Testis (tissue), 2 donors: ENCODE measurements at regions not wholly inside any gene's neighbourhood (a gene's known extent, or its start where the extent isn't known, plus 50 kb on each side); places are given as distances from the start of the nearest gene placed in this dataset.
"Not testable (repeated sequence)": the region's sequence is repeated elsewhere in the genome, so short reads cannot be mapped to it uniquely, and the experiment has no call there.

Experiments used
- CTCF ChIP-seq, 3 experiments: fragments of 450-650 bp in 2 of 3; fragments of 200-600 bp in 1 of 3; sonication (generic) in 1 of 3; IDR thresholded peaks; one replicate each; pipeline ENCODE4 v1.5.1; 2016 to 2019; ENCODE audit warnings: antibody characterized with exemption in 3 of 3, mild to moderate bottlenecking in 2 of 3, moderate library complexity in 1 of 3
- POLR2A ChIP-seq: fragments of 450-650 bp; IDR thresholded peaks from one replicate; pipeline ENCODE4 v1.6.1; 2017; ENCODE audit warnings: antibody characterized with exemption, mild to moderate bottlenecking, moderate library complexity

GRCh38 chr6:60477747-60478146 lies 1808.3 kb downstream of the KHDRBS2 start:
- TF ChIP-seq CTCF (IDR thresholded peaks at IDR 0.05); POLR2A: not testable (repeated sequence)
